GM12864 (cell line): ENCODE measurements at regions not wholly inside any gene's neighbourhood (a gene's known extent, or its start where the extent isn't known, plus 50 kb on each side); places are given as distances from the start of the nearest gene placed in this dataset.

ENCODE experiments used
- DNase-seq: peaks from one replicate; pipeline ENCODE4 v3.0.0-alpha.2; 2011; ENCODE audit warnings: low read depth
- H3K4me3 ChIP-seq: 2 replicates; pipeline ENCODE4 v1.5.1; 2011; ENCODE audit warnings: mild to moderate bottlenecking, low read depth, low read length, control low read depth
- TF ChIP-seq, protein P1 (sequence below): IDR thresholded peaks from 2 replicates; pipeline ENCODE4 v1.5.1; 2011; ENCODE audit warnings: low read depth, mild to moderate bottlenecking, moderate library complexity, low read length, control low read depth, inconsistent platforms; ENCODE audit errors: missing control alignments

GRCh38 chr3:115380883-115381572 lies 233.9 kb upstream of the ZBTB20 start:
- TF ChIP-seq, protein P1, sequence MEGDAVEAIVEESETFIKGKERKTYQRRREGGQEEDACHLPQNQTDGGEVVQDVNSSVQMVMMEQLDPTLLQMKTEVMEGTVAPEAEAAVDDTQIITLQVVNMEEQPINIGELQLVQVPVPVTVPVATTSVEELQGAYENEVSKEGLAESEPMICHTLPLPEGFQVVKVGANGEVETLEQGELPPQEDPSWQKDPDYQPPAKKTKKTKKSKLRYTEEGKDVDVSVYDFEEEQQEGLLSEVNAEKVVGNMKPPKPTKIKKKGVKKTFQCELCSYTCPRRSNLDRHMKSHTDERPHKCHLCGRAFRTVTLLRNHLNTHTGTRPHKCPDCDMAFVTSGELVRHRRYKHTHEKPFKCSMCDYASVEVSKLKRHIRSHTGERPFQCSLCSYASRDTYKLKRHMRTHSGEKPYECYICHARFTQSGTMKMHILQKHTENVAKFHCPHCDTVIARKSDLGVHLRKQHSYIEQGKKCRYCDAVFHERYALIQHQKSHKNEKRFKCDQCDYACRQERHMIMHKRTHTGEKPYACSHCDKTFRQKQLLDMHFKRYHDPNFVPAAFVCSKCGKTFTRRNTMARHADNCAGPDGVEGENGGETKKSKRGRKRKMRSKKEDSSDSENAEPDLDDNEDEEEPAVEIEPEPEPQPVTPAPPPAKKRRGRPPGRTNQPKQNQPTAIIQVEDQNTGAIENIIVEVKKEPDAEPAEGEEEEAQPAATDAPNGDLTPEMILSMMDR = peak; percentile 27
- no peak overlapping the region for H3K4me3 ChIP-seq
- no peak for DNase-seq

DNA sequence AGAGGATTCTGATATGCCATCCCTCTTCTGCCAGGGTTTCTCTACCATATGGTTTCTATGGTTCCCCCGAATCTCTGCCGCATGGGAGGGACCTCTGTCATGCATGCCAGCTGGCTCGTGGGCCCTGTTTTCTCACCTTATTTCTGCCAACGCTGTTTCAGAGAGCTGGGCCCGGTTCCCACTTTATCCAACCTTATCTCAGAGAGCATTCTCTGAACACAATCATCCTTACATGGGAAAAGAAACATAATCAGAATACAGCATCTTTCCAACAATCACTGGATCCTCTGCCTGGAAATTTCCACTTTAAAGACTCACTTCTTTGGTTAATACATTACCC lies 234.5 kb upstream of the ZBTB20 start:
- TF ChIP-seq, protein P1 = no peak
- DNase-seq = no peak

GRCh38 chr3:115381931-115382330 lies 234.8 kb upstream of the ZBTB20 start:
- no peak overlapping the region for H3K4me3 ChIP-seq
- no peak for DNase-seq
- TF ChIP-seq, protein P1 = no peak

More for the DNA sequence above, 234.5 kb upstream of the ZBTB20 start:
- no peak overlapping the region for H3K4me3 ChIP-seq

GRCh38 chr3:115384381-115384780 lies 237.3 kb upstream of the ZBTB20 start:
- DNase-seq = no peak
- no peak overlapping the region for H3K4me3 ChIP-seq
- TF ChIP-seq, protein P1 = no peak

DNA sequence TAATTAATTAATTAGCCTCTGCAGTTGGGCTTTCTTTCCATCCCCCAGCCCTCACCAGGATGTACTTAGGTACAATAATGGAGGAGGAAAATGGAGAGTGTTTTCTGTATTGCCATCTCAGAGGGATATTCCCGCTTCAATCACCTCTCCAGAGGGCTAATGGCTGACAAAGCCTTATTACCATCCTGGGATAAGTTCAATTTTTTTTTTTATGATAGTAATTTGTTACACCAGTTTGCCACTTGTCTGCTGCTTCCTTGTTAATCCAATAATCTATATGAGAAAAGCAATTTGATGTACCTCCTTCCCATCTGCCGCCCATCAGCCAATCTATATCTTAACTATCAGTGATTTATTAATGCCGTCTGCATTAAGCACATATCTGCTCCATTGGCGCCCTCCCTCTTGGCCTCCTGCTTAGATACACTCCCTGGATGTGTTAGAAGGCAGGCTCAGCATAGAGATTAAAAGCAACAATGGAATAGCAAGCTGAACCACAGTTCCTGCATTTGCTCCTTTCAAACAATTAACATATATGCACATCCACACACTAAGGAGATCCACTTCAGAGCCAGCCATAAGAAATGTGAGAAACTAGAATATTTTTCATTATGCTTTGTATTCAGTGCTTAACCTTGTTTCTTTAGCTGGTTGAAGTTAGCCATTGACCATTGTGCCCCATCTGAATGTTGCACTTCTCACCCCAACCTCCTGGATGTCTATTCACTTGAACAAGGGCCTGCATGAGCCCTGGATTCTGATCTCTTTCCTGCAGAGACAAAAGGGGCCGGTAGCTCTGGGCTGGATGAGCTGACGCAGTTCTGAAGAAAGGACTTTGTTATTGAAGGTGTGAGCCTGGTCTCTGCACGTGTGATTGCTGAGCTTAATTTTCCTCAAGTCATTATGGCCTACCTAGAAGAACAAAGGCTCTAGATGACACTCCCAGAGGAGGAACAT lies 237.3 kb upstream of the GAP43 start:
- H3K4me3 ChIP-seq = no peak overlapping the region
- TF ChIP-seq, protein P1 = no peak
- no peak for DNase-seq

GRCh38 chr3:115388166-115388565 lies 235.1 kb upstream of the GAP43 start:
- no peak overlapping the region for H3K4me3 ChIP-seq
- no peak for DNase-seq
- TF ChIP-seq, protein P1 = no peak
